ENCODE measurements at regions not wholly inside any gene's neighbourhood (a gene's known extent, or its start where the extent isn't known, plus 50 kb on each side); places are given as distances from the start of the nearest gene placed in this dataset.
A peak's percentile ranks its signal among the peaks of the same experiment; 100 is the strongest.

DNA sequence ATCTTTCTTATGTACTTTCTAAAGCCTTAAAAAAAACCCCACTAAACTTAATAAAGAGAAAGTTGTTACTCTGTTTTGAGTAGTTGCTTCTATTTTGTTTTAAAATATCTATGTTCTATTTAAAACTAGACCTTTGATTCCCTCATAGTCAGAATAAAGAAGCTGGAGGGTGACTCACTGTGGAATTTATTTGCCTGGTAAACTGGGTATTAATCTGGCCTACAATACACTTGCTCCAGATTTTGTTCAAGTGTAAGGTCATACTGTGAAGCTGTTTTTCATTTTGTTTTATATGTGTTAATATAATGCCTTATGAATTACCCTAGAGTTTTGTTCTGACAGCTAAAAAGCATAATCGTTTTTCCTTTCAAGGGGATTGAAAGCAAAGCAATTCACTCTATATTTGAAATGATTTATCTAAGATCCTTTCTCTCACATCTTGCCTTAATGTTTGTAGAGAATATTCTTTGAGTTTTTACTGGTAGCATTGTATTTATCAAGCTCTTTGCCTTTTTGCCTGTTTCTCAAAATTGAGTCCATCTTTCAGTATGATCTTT is 277.4 kb upstream of the PITX2 start:
- no peak for FAIRE-seq

DNA sequence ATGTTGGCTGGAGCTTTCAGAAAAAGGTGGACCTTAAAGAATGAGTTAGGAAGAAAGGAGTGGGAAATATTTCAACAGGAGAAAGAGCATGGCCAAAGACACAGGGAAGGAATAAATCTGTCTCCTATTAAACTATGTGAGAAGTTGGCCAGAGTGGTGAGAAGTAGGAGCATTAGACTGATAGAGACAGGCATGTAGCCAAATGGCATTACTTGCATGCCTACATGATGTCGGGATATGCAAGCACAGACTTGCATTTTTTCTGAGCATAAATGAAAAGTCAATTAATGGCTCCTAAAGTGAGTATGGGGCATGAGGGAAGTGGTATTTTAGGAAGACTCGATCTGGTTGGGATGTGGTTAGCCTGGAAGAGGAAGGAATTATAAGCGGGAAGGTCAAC is 279.6 kb upstream of the PITX2 start:
- FAIRE-seq = no peak

DNA sequence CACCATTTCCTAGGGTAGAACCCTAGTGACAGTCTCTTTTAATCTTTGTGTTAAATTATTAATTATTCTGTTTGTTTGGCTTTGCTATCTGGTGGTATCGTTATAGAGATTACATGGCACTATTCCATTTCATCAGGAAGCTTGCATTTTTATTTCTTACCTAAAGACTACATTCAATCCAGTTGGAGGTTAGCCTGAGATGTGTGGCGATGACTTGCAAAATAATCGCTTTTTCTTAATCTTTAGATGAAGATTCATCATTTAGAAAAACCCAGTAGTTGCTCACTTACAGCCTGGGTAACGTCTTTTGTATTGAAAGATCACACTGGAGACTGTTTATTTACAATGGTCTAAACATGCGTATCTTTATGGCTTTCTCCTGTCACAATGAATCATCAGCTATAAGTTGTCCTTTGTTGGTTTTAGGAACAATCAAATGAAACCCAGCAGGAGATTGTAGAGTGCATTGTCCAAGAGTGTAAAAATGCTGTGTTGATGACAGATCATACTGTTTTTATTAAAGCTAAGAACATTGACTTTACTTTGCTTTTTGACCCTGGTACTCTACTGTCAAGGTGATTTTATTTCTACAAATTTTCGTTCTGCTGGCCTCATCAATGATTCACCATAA is 281.7 kb upstream of the PITX2 start:
- no peak for FAIRE-seq

DNA sequence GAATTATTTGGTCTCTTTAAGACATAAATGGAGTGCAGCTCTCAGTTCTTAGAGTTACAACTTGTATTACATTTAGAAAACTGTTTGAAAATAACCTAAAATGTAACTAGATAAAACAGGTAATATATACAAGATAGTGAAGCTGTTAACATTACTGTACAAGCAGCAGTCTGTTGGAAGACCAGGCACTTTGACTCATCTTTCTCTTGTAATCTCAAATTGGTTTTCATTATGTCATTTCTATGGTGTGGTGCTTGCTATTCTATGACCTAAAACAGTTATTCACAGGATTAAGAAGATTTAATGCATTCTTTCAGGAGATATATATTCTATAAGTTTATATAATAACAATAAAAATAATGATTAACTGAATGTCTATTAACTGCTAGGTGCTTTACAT is 282.5 kb upstream of the PITX2 start:
- FAIRE-seq = no peak

DNA sequence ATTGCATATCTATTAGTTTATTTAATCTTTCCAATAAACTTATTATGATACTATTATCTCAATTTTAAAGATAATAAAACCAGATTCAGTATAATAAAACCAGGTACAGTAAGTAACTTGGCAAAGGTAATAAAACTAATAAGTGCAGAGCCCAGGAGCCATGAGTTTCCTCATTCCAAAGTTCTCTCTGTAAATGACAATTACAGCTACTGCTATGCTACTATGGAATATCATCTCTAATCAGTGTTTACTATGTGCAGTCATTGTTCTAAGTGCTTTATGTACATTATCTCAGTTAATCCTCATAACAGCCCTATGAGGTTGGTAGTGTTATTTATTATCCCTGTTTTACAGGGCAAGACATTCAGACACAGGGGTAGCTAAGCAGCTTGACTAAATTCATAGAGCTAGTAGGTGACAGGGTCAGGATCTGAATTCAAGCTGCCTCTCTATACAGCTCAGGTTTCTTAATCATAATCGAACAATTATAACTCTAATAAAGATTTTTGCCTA is 285.0 kb upstream of the PITX2 start:
- FAIRE-seq = no peak

DNA sequence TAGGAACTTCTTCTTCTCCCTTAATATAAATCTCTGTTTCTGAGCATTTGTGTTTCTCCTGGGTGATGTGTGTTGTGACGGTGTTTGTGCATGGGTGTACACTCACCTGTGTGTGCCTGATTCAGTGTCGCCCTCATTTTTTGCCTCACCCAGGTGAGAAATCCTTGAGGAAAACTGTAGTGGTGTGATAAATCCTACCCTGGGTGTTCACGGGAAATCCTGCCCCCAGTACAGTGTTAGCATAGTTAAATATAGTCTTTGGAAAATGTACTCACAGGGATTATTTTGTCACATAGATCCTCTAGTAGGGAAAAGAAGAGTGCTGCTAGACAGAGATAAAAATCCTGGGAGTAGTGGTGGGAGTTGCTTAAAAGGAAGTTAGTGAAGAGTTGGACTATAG is 291.9 kb upstream of the PITX2 start:
- FAIRE-seq = no peak

DNA sequence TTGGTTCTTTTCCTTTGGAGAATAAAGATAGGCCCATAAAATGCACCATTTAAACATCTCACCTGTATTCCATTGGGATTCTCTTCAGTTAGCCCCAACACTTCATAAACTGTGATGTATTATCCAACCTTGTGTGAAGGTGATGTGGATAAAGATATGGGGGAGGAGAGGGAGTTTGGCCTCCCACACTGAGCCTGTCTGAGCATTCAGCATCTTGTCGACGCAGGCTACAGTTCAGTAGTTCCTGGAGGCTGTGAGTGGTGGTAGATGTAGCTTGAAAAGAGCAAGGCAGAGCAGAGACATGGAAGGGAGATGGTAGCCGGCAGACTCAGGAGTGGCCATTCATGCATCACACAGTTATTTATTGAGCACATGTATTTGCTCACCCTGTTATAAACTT is 292.4 kb upstream of the PITX2 start:
- no peak for FAIRE-seq

DNA sequence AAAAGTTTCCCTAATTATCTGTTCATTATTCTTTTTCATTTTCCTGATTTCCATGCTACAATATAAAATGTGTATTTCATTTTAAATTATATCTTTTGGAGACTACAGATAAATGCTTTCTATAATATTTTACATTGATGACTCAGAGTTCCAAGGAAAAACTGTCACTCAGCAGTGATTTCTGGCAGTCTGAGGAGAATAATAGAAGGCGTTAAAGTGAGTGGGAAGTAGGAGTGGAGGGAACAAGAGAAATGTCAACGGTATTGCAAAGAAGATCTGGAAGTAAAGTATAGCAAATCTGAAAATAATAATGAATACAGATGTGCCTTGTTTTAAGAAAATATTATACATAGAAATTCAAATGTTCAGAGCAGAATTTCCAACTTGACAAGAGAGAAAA is 293.6 kb upstream of the PITX2 start:
- no peak for FAIRE-seq

DNA sequence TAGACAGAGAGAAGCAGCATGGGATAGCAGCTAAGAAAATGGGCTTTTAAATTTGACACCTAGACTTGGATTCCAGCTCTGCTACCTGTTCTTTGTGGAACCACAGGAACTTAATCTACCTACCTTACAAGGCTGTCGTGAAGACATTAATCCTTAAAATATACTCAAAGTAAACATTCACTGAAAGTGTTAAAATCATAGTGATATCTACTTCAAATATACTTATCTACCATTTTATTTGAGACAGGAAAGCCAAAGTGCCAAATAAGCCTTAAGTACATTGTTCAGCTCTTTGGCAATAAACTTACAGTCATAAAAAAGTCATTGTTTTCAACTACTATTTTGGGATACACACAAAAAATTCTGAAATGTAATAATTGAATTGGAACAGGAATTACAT is 295.0 kb upstream of the PITX2 start:
- FAIRE-seq = no peak

DNA sequence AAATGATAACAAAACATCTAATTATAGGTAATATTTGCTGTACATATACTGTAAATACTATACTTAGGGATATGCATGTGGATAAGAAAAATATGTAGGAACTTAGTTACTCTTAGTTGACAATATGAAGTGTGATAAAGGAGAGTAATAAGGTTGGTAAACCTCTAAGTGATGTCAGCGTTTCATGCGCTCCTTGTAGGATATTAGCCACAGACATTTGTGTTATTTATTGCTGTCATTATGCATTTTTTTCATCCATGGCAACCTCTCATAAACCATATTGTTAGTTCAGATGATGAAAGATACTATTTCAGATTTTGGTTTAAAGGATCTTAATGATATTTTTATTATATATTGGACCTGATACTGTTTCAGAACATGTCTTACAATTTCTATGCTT is 298.1 kb upstream of the PITX2 start:
- no peak for FAIRE-seq

DNA sequence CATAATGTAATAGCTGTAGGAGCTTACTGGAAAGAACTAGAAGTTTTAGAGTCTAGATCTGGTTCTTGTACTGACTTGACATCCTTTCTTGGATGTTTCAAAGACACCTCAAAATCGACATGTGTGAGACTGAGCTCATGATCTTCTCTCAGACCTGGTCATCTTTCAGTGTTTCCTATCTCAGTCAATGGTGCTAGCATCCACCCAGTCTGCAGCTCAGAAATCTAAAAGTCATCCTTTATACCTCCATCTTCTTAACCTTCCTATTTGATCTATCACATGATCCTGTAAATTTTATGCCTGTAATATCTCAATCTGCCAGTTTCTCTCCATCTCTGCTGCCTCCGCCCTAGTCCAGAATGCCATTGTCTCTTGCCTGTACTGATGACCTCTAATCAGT is 301.9 kb upstream of the PITX2 start:
- FAIRE-seq = no peak

DNA sequence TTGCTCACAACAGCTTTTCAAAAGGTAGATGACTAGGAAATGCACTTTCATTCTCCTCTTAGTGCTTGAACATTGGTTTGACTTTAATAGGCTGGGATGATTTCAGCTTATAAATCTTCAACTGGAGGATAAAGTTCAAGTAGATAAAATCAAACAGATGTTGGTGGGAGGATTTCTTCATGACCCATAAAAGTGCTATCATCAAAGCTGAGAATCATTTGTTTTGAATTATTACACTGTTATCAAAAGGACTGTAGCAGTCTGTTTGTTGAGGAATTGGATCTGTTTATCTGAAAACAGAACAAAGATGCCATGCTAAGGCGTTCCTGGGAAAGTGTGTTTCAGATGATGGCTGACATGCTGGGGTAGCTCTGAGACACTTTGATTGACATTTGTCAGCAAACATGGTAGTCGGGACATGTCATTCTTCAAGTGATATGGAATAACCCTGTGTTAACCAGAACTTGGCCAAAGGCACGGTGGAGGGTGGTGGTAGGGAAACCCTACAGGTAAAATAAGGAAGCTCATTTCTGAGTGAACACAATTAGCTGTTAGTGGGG is 304.0 kb upstream of the PITX2 start:
- no peak for FAIRE-seq

DNA sequence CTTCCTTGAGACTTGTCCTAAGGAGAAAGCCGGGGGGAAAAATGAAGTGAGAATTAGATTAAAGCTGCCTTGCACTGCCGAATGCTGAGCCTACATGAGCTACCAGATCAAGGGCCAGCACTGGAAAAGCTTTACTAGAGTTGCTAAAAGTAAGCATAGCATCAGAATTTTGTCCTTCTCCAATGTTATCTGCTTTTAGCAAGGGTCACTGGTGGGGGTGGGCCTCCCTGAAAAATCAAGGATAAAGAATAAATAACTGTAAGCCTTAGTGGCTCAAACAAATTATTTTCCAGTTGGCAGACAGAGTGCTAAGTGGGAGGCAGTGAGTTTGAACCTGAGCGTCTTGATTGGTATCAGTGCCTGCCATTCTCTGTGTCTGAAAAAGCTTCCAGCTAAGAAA is 310.5 kb upstream of the PITX2 start:
- no peak for FAIRE-seq

DNA sequence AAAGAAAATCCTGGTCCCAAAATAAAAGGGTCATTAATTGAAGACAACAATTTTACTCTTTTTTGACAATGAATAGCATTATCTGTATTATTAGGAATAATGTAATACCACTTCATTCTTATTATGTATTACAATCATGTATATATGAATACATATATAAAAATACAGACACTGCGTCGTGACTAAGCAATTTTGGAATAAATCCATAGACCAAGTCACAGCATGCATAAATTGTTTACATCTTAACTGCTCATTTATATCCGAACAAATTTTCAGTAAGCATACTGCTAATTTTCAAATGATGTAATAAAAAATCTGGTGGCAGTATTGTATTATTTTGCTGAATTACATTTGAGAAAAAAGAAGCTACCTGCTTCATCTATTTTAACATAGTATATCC is 321.6 kb upstream of the PITX2 start:
- FAIRE-seq = no peak

DNA sequence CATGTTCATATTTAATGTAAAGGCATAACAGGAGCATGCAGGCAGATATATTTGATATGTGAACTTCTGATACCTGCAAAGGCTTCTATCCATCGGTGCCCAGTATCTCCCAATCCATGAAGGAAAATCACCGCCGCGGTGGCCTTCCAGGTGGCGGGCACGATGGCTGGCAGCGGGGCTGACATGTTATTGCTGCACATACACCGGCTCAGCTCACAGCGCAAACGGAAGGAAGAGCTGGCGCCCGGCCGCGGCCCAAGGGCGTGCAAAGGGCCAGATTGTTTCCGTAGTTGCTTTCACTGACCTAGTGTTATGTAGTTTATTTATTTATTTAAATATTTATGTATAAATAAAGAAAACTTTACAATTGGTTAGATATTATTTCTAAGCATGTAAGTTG is 322.7 kb upstream of the PITX2 start:
- FAIRE-seq = no peak

DNA sequence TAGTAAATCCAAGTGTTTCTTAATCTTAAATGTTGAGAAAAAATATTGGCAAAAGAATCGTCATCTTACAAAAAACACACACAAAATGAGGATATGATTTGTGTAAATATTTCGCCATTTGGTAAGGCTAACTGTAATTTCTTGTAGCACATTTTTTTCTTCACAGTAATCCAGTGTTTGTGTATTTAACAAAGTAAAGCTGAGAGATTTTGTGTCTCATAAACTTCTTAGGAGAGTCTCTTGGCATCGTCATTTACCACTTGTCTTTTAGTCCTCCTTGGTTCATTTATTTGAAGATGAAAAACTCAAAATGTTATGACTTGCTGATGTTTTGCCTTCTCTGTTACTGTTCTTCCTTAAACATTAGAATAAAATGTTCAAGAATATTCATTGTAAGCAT is 326.7 kb upstream of the PITX2 start:
- no peak for FAIRE-seq

DNA sequence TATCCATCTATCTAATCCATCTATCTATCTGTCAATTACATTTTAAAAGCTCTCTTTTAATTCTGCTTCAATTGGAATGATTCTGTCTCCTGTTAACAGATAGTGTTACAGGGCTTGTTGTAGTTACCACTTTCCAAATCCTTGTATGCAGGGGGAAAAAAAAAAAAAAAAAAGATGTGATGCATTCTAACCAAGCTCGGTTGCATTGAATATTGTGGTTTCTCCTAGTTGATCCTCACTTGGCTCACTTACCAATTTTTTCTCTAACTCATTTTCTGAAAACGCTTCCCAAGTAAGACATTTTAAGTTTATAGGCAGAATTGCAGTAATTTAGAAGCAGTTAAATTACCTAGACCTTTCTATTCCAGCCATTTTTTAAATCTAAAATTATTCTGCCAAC is 327.9 kb upstream of the PITX2 start:
- no peak for FAIRE-seq

DNA sequence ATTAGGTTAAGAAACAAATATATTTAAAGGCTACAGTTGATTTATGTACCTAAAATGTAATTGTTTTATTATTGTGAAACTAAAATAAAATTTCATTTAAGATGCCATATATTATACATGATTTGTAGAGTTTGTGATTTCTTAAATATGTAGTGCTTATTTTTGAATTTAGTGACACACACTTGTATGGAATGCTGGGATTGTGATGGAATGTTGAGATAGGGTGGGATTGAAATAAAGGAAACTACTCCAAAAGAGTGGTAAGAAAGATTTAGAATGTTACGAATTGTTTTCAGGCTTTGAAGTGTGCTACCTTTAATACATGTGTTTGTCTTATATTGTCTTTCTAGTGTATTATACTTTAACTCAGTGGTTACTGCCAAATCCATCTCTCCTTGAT is 330.3 kb upstream of the PITX2 start:
- no peak for FAIRE-seq

DNA sequence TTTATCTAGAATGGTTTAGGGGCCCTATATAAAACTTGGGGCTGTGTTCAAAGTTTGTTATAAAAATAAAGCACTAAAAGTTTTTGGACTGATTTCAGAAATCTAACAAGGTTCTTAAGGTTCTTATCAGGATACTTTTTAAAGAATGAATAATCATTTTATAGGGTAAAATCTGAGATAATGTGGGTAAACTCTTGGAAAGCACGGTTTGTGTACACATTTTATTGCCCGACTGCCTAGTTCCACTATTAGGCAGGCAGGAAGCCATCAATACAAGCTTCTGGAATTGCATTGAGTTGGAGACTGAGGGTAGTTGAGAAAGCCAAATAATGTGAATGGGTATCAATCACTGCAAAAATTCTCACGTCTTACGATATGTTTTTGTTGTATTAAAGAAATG is 331.0 kb upstream of the PITX2 start:
- no peak for FAIRE-seq

DNA sequence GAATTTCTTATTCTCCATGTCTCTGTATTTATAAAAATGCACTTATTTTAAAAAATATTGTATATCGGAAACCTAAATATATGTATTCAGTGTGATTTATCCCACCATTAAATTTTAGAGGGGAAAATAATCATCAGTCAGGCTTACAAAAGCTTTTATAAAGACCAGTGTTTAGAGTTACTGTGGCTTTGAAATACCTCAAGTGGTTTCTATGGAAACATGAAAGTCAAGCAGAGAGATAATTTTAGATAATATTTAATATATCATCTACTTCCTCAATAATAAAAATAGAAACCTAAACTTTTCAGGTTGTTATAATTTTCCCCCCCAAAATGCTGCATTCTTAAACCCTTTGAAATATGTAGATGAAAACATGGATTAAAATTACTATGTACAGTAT is 332.9 kb upstream of the PITX2 start:
- FAIRE-seq = no peak

DNA sequence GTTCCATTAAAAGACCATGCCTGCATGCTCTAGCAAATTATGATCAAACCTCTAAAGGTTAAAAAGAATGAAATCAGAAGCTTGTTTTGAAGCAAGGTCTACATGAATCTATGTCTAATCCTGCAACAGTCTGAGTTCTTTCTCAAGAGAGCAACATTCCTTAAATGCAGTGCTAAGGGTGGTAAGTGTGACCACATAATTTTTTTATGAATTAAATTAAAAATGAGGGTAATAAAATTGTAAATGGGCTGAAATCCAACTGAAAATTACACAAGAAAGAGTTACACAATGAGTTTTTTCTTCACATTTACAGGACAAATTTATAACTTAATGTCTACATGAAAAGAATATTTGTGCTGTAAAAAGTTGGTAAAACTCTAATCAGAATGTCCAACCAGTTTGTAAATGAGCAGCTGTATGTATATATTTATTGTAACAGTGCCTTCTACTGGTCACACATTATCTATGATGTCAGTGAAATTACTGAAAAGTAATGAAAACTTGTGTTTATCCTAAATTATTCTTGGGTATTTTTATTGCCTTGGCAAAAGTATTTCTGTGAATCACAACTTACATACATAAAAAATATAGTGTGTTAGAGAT is 336.3 kb upstream of the PITX2 start:
- FAIRE-seq = peak; percentile 71

DNA sequence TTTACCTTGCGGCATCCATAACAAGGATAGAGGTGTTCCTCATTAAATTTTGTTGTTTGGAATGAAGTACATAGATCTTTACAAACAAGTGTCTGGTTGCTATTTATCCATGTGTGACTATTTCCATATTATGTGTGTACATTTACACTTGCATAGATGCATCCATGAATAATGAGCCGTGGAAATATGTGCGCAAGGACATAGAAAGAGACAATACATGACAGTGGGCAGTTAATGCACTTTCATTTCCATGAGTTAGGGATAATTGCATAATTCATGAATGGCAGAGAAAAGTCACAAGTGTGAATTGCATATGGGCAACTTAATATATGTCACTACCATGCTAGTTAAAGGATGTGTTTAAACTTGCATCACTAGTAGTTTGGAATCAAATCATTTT is 338.2 kb upstream of the PITX2 start:
- no peak for FAIRE-seq

DNA sequence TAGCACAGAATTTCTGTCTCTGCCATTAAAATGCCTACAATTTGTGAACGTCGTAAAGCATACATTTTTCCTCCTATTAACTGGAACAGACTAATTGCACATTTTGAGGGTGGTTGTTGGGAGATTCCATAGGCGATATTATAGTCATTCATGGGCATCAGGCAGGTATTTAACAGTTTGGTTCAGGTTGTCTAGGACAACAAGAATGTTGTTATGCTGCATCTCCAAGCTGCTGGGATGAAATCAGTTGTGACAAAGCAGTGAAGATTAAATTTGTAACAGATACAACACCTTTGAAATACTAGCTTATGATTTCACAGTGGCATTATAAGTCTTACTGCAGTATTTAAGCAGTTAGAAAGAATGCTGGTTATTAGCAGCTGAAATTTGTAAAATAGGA is 339.7 kb upstream of the PITX2 start:
- FAIRE-seq = no peak

DNA sequence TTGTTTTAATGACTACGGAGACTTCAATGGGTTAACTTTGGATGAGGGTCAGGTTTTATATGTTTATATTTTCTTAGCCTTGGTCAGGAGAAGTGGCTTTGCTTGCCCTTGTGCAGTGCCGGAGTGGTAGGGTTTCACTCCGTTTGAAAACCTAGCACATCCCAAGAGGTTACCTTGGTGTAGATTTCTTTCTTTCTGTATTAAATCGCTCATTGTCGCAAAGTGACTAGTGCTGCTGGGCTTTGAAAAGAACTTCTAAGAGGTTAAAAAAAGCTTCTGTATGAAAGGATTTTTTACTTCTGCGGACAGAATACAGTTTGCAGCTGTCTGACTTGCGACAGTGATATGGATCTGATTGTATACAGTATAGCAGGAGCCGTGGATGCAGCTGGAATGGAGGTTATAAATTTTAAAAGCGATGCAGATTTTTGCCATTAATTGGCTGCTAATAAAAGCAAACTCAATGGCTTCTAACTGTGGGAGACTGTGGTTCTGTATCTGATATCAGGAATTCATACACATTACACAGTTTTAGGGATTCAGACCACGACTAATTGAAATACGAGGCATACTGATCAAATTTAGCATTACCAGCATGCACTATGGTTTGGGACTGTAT is 340.9 kb upstream of the PITX2 start:
- FAIRE-seq = no peak

All from G401.6 (cell line).